Stimulated activated CD4-positive, alpha-beta T cell treated with anti-CD3 and anti-CD28 coated beads, Interleukin-1b, Interleukin-23, amount 100 ng/mL, for 48 hours (primary cell): ENCODE measurements at regions not wholly inside any gene's neighbourhood (a gene's known extent, or its start where the extent isn't known, plus 50 kb on each side); places are given as distances from the start of the nearest gene placed in this dataset.

Source experiments
- DNase-seq: peaks from one replicate; pipeline ENCODE4 v3.0.0-alpha.2; 2020

DNA sequence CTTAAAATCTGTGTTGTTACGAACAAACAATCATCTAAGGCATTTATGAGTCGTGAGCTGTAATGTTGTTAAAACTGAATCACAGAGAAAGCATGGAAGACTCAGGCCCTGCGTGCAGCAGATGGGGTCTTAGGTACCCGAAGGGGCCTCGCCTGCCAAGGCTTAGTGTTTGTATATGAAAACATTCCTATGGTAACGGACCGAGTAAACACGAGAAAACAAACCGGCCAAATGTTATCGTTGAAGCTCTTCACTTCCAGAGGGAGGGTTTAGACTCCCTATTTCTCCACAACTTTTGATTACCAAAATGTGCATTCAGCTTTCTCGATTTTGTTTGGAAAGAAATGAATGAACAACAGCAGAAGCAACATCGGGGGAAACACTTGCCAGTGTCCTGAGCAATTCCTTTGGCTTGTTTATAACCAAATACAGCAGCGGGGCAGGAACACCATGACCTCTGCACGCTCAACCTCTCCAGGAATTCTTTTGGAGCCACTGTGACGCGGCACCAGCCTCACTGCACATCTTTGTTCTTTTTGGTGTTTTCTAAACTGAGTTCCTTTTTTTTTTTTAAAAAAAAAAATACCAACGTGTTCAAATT, 121.6 kb upstream of the KLF6 start:
- DNase-seq: no peak

DNA sequence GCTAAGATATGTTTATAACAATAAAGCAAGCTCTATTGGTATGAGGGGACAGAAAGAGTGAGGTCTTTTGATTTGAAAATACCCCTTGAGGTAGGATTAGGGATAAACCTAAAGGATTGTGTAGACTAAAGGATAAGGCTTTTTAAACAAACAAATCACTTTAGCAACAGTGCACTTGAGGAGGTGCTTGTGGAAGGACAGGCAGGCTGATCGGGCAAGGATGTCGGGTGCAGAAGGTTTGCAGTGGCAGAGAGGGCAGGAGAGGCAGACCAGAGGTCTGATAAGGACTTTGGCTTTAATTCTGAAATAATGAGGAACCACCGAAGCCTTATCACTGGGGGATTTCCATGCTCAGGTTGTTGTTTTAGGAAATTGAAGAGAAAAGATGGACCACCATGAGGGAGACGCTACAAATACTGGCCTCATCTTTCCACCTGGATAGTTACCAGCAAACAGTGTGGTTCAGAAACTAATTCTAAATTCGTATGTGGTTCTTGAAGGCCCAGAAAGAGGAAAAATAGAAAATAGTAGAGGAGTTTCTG, 119.5 kb upstream of the KLF6 start:
- no peak for DNase-seq

DNA sequence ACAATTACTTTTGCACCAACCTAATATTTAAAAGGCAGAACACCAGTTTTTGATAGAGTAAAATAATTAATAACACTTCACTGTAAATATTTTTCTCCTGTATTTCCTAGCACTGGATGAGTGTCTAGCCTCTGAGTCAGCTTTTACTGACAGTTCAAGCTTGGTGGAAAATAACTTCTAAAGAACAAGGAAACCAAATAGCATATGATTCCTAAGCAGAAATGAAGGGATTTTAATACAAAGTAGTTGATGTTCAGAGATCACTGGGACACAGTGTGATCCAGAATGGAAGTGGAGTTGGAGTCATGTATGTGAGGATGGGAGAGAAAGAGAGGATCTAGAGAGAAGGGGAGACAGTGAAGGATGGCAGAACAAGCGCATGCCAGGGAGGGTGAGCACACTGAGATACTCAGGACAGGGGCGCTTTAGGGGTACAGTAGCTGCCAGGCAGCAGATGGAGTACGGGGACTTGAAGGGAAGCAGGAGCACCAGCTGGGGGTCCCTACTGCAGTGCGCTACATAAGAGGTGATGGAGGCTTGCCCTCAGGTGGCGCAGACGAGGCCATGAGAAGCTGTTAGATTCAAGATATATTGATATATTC, 117.9 kb upstream of the KLF6 start:
- no peak for DNase-seq

DNA sequence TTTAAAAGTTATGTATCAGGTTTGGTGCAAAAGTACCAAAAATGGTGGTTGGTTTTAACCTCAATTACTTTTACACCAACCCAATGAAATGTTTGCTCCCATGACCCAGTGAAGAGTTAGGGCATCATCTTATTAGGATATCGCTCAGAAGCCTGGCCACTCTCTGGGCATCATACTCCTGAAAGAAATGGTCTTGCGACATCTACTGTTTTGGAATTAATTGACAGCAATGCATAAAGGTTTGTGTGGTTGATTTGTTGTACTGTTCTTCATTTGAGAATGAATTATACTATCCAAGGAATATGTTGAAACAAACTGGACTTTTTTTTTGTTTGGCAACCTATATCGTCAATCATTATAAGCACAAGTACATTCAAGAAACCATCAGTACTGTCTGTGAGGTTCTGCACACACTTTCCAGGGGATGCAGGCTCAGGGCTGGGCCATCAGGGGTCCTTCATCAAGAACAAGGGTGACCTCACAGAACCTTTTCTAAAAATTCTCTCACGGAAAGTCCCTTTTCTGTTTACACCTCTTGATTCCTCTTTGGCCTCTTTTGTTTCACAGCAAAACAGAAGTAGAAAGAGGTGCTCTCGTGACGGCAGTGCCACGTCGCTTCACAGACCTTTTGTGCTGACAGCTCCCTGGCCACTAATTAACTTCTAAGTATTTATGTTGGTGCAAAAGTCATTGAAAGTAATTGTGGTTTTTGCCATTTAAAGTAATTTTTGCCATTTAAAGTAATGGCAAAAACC, 117.2 kb upstream of the KLF6 start:
- peak; percentile 20 for DNase-seq

DNA sequence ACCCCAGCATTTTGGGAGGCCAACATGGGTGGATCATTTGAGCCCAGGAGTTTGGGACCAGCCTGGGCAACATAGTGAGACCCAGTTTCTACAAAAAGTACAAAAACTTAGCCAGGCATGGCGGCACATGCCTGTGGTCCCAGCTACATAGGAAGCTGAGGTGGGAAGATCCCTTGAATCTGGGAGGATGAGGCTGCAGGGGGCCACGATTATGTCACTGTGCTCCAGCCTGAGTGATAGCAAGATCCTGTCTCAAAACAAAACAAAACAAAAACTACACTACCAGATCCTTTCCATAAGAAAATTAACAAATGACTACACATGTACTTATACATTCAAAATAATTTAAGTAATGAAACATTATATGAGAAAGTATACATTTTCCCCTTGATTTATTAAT, 116.4 kb upstream of the KLF6 start:
- no peak for DNase-seq

DNA sequence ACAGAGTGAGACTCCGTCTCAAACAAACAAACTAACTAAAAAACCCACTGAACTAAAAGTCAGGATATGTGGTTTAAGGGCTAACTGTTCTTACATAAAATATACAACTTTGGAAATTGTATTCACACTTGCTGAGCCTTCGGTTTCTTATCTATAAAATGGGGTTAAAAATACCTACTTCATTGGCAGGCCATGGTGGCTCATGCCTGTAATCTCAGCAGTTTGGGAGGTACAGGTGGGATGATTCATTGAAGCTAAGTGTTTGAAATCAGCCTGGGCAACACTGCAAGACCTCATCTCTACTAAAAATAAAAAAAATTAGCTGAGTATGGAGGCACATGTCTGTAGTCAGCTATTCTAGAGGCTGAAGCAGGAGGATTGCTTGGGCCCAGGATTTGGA, 115.4 kb upstream of the KLF6 start:
- DNase-seq: no peak

DNA sequence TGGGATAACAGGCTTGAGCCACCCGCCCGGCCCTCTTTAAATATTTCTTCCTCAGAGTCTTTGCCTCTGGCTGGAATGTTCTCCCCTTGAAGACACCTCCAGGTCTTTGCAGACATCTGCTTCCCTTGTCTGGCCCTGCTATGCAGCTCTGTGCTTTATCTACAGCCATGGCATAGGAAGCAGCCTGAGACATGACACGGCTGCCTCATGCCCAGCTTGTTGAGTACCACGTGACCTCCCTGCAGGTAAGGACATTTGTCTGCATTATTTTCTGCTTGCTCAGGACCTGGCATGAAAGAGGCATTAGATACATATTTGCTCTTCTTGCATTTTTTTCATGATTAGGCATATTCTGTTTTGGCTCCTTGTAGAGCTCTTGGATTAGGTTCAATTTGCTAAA, 113.8 kb upstream of the KLF6 start:
- no peak for DNase-seq

DNA sequence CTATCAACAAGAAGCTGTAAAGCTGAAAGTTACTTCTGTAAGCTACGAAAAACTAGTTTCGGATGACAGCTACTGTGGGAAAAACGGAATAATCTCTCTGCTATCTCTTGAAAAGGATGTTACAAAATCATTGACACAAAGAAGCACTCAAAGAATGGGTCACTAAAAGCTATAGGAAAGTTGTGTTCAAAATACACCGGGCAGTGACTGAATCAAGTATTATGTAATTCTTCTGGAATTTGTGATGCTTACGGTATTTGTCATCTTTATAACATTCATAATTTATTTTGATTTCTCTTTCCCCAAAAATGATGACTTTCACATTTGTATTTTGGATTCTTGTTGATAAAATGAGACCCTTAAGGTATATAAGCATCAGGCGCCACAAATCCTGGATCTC, 112.1 kb upstream of the KLF6 start:
- no peak for DNase-seq

DNA sequence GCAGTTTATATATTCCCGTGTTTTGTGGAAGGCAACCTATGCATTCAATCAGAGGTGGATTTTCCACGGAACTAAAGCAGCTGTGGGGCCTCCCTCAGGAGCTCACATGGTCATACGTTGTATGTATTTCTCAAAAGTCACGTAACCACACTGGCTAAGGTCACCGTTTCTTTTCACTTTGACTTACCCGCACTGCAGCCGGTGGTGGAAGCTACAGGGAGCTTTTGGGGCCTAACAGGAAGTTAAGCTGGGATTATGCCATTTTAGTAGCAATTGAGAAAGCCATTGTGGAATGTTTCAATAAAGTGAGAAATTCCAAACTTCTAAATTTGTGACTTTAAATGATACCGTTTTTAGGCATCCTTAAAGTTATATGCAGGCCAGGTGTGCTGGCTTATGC, 111.2 kb upstream of the KLF6 start:
- no peak for DNase-seq

DNA sequence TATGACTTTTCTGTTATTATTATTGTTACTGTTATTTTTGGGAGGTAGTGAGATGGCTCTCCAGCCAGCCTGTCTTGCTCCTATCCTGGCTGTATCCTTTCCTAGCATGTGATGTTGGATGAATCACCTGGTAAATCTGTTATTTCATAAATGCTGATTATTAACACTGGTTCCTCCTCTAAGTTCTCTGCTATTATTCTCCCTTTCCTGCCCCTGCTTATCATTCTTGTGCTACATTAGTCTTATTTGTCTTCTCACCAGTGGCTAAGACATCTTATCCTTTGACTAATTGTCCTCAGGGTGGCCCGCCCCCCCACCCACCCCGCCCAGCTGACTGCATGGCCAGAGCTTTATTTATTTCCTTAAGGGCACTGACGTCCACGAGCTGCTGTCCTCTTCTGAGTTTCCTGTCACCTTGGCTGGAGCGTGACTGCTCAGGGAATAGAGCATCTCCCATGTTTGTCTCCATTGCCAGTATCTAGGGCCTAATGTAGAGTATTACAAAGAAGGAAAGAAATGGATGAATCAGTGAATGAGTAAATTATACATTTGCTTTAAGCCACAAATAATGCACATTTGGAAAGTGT, 110.1 kb upstream of the KLF6 start:
- DNase-seq: no peak

DNA sequence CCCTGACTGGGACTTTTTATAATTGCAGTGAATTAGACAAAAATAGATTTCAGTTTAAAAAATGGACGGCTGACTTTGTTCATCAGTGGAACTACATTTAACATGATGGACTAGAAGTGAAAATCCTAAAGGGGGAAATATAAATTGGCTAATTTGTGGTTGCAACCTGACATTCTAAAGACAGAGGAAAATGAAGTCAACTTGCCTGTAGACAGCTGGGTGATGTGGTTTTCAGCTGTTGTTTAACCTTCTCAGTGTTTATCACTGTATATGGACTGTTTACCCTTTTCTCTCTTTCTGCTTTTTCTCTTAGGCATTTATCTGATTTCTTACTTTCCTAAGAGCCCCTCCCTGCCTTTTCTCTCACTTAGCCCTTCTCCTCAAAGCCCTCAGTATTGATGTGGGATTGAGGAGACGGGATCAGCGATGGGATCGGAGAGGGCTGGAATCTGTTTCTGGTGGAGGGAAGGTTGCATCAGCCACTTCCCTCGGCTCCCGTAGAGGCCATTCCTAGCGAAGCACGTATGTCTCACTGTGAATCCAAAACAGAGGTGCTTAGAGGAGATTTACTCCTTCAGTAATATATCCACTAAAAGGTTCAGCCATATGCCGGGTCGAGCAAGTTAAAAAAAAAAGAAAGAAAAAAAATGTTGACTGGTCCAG, 109.0 kb upstream of the KLF6 start:
- DNase-seq: no peak

DNA sequence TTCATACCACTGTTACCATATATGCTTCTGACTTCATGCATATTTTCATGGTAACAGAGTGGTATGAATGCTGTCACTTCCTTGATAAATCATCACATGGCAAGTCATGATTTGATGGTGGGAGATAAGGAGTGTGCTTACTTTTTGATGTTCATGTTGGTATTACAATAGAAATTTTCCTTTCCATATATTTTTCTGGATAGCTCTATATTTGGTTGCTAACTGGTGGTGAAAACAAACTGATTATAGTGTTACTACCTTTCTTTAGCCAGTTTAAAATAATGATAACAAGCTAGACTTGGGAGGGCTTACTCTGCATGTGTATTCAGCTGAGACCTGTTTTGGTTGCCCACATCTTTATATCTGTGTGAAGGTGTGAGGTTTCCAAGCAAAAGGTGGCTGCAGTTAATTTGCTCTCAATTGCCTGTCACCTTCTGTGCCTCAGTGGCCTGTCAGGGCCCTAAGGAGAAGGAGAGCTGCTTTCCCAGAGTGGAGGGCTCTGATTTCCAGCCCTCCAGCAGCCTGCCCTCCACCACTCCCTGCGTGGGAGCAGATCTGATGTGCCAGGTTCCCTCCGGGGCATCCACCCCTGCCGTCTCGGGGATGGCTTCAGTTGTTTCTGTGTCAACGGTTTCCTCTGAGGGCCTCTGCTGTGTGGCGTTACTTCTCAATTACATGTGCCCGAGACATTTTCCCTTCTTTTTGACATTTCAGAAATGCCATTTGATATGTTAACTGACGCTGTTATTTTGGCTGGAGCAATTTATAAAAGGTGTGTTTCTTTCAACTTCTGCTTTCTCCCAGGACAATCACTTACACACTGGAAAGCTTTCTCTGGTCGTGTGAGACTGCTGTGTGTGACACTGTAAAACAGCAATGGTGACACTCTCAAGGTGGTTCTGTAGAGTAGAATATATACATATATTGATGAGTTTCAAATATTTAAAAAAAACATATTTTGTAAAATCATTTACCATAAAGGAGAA, 107.7 kb upstream of the KLF6 start:
- DNase-seq: no peak

DNA sequence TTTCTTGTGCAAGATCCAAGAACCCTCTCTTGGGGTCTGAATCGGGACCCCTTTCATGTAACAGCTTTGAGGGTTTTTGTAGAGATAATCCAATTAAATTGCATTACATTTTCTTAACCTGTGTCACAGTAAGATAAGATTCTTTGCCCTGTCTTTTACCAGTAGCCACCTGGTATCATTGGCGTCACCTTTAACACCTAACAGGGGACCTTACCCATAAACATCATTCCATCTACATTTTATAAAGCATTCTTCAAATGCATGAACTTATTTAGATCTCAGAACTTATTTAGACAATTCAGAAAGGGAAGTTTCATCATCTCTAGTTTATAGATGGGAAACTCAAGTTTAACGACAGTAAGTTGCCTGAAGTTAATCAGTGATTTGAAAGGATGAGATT, 106.4 kb upstream of the KLF6 start:
- DNase-seq: no peak

DNA sequence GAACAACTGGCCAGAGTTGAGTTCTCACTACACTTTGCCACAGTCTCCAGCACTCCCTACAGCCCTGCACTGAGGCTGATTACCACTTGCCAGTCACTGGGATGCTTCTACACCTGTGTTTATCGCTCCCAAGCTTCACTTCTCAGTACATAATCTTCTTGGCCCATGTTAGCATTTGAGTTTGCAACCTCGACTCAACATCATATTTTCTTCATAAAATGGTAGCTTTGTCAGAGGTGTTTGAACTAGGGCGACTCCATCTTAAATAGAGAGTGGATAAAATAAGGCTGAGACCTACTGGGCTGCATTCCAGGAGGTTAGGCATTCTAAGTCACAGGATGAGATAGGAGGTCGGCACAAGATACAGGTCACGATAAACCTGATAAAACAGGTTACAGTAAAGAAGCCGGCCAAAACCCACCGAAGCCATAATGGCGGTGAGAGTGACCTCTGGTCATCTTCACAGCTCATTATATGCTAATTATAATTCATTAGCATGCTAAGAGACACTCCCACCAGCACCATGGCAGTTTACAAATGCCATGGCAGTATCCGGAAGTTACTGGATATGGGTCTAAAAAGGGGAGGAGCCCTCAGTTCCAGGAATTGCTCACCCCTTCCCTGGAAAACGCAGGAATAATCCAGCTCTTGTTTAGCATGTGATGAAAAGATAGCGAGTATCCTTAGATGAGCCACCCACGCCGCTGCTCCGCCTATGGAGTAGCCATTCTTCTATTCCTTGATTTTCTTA, 105.8 kb upstream of the KLF6 start:
- no peak for DNase-seq

DNA sequence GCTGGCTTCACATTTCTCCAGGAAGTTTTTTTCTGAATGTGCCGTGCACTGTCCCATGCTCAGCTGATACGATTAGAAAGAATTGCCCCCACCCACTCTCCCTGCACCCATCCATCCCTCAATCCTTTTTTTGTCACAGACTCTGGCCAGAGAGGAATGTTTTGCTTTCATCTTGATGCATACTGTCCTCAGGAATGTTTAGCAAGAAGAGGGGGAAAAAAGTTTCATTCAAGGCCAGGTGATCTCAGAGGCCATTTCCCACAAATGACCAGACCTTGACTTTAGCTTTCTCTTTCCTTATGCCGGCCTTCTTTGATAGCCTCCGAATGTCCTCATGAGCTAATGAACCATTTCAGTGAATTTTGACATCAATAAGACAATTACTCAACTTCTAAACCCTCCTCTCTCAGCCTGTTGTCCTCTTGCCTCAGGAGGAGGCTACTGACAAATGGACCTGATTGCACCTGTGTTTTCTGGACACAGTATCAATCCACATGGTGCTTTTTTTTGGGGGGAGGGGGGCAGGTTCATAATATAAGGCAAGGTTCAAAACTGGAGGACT, 105.0 kb upstream of the KLF6 start:
- no peak for DNase-seq

DNA sequence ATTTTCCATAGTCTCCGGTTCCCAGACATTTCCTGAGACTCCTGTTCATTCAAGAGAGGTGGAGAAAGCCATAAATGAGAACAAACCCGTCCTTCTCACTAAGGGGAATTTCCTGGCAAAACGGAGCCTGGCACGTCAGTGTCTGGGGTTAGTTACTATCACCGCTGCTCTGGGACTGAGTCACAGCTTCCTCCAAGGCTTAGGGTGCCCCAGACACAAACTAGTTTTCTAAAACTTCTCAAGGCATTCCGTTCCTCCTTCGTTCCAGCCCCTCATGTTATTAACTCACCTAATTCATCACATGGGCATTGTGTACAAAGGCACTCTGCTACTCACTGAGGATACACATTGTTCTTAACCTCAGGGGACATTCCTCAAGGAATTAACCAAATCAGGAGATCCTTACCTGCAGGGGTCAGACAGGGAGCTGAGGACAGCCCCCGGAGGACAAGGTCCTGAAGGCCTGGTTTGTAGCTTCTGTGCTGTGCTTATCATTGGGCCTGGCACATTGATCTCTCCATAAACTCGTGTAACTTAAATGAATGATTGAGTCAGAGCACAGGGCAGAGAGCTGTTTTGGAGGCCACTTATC, 103.0 kb upstream of the KLF6 start:
- peak; percentile 56 for DNase-seq

DNA sequence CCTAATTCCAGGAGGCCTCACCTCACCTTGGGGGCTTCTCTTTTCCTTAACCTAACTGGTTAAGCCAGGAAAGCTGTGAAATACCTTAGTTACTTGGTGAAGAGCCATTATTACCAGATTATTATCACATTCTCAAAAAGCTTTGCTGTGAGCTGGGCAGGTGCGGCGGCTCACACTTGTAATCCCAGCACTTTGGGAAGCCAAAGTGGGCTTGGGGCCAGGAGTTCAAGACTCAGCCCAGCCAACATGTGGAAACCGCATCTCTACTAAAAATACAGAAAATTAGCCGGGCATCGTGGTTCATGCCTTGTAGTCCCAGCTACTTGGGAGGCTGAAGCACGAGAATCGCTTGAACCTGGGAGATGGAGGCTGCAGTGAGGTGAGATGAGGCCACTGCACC, 102.4 kb upstream of the KLF6 start:
- DNase-seq: no peak

DNA sequence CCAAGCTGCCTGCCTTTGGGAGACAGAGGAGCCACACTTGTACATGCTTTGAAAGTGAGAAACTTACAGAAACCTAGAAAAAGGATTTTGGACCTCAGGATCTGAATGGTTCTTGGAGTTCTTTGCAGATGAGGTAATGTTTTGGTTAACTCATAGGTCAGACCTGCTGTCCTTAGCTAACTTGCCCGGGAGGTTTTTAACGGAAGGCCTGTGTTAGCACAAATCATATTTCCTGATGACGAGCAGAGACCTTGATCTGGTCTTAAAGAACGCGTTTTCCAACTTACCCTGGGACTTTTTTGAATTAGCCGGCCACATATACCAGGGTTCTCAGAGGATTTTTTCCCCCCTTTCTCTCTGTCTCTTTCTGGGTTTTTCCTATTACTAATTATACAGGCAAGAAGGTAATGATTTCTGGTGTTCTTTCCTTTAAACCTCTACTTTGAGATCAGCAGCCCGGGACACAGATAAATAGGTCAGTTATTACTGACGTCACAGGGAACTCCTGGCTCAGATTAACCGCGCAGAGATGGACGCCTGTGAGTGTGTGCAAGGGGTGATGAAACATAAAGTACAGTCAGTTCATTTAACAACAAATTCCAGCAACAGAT, 101.7 kb upstream of the KLF6 start:
- DNase-seq: no peak

DNA sequence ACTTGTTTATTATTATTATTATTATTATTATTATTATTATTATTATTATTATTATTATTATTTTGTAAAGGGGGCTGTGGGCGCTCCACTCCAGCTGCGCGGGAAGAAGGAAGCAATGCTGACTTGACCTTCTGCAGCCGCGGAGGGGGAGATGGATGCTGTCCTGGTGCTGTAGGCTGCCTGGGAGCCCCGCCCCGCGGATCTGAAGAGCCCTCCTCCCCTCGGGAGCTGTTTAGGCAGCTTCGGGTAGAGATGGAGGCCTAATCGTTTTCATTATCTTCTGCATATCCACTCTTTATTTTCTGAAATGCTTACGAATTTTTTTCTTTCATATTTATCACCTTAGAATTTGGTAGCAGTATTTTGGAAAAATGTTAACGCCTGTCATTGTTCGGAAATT, 101.2 kb upstream of the KLF6 start:
- DNase-seq: no peak

DNA sequence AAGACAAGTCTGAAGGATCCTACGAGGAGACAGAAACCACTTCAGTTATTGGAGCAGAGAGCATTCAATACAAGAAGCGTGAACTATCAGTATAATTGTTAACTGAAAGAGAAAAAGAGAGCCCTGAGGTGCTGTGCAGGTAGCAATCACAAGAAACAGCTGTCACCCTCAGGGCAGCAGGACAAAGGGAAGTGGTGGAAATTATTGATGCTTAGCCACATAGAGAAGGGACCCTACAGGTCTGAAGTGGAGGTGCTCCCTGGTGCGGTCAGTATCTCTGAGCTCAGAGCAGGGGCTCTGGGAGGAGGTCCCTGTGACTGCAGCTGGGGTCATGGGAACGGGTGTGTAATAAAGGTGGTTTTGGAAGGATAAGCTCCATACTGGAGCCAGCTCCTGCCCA, 97.8 kb upstream of the KLF6 start:
- no peak for DNase-seq
